ENCODE measurements at regions not wholly inside any gene's neighbourhood (a gene's known extent, or its start where the extent isn't known, plus 50 kb on each side); places are given as distances from the start of the nearest gene placed in this dataset.

DNA sequence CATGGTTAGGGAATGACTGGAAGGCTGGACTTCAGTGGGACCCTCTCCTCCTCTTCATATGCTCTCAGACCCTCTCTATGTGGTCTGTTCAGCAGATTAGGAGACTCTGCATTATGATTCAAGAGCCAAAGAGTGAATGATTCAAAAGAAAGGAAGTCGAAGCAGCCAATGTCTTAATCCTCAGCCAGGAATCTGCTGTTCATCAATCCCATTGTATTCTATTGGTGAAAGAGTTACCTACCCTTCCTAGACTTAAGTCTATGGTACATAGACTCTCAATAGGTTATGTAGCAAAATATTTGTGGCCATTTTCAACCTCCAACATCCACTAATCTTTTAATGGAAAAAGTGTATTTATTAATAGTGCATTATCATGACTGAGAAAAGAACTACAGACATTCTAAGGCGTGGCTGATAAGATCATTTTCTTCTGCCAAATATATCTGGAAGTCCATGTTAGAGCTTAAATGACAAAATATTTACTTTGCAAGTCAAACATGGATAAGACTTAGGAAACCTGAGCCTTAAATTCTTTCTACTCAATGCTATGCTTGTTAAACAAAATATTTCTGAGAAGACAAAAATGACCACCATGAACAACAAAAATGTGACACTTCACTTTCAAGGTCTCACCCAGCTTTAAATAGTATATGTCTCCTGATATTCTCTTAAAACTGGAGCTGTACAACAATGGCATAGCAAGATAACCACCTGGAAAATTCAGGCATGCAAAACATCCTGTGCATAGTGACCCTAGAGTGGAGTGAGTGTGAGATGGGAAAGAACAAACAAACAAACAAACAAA is 1100.6 kb downstream of the GALC start:
- TF ChIP-seq, protein P1, sequence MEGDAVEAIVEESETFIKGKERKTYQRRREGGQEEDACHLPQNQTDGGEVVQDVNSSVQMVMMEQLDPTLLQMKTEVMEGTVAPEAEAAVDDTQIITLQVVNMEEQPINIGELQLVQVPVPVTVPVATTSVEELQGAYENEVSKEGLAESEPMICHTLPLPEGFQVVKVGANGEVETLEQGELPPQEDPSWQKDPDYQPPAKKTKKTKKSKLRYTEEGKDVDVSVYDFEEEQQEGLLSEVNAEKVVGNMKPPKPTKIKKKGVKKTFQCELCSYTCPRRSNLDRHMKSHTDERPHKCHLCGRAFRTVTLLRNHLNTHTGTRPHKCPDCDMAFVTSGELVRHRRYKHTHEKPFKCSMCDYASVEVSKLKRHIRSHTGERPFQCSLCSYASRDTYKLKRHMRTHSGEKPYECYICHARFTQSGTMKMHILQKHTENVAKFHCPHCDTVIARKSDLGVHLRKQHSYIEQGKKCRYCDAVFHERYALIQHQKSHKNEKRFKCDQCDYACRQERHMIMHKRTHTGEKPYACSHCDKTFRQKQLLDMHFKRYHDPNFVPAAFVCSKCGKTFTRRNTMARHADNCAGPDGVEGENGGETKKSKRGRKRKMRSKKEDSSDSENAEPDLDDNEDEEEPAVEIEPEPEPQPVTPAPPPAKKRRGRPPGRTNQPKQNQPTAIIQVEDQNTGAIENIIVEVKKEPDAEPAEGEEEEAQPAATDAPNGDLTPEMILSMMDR (IDR thresholded peaks at IDR 0.05; ENCODE audit: control insufficient read depth, extremely low read depth, insufficient read depth) = no peak
- no peak overlapping the region for H3K4me3 ChIP-seq (ENCODE audit: low read depth, low read length)
- DNase-seq (ENCODE audit: low read depth) = no peak

DNA sequence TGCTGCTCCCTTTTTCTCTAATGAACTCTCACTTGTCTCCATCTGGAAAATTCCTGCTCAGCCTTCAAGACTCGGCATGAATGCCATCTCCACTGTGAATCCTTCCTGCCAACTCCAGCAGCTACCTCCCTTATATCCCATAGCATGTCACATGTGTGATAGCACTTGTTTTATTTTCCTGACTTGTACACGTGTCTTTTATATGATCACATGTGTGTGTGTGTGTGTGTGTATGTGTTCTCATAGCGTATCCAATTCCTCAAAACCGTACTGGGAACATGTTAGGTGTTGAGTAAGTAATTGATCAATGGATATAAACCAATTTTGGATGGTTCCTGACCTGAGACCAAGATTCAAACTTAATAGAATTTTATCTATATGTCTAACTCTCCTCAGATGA is 1107.7 kb downstream of the GALC start:
- no peak for DNase-seq (ENCODE audit: low read depth)
- H3K4me3 ChIP-seq (ENCODE audit: low read depth, low read length) = no peak overlapping the region
- TF ChIP-seq, protein P1 (IDR thresholded peaks at IDR 0.05; ENCODE audit: control insufficient read depth, extremely low read depth, insufficient read depth) = no peak

GRCh38 chr14:86884498-86884897 is 1108.5 kb downstream of the GALC start:
- H3K4me3 ChIP-seq (ENCODE audit: low read depth, low read length) = no peak overlapping the region
- no peak for DNase-seq (ENCODE audit: low read depth)
- TF ChIP-seq, protein P1 (IDR thresholded peaks at IDR 0.05; ENCODE audit: control insufficient read depth, extremely low read depth, insufficient read depth) = no peak

DNA sequence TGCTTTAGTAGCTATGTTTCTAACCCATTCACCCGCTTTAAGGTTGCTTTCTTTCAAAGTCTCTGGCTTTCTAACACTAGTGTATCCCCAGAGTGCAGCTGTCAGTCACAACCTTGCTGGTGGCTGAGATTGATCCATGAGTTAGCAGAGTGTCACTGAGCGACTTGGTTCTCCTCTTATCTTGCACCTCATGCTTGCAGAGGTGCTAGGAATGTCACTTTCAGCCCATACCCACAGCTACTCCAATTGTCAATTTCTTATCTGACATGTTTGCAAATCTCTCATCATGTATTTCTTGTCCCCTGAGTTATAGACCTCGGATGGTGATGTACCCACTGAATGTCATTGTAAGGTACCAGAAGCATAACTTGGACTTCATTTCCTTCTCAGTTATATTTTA is 1110.2 kb downstream of the GALC start:
- no peak for DNase-seq (ENCODE audit: low read depth)
- no peak overlapping the region for H3K4me3 ChIP-seq (ENCODE audit: low read depth, low read length)
- TF ChIP-seq, protein P1 (IDR thresholded peaks at IDR 0.05; ENCODE audit: control insufficient read depth, extremely low read depth, insufficient read depth) = no peak

GRCh38 chr14:86865934-86866333 is 1127.0 kb downstream of the GALC start:
- DNase-seq (ENCODE audit: low read depth) = no peak
- no peak overlapping the region for H3K4me3 ChIP-seq (ENCODE audit: low read depth, low read length)
- TF ChIP-seq, protein P1 (IDR thresholded peaks at IDR 0.05; ENCODE audit: control insufficient read depth, extremely low read depth, insufficient read depth) = no peak

DNA sequence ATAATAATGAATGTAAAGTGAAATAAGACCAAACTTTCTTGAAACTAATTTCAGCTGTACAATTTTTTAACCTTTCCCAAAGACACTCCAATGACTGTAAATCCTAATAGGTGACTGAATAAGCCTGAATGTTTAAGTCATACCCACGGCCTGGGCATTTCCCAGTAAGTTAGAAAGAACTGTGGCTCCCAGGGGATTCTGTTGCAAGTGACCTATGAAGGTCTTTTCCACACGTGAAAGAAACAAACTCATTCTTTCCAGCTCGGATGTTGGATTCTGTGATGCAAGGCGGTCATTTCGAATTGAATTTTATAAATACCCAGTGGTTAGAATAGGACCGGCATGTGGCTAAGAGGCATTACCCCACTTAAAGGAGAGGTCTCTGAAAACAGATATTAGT is 1134.4 kb downstream of the GALC start:
- TF ChIP-seq, protein P1 (IDR thresholded peaks at IDR 0.05; ENCODE audit: control insufficient read depth, extremely low read depth, insufficient read depth) = no peak
- no peak overlapping the region for H3K4me3 ChIP-seq (ENCODE audit: low read depth, low read length)
- DNase-seq (ENCODE audit: low read depth) = no peak

DNA sequence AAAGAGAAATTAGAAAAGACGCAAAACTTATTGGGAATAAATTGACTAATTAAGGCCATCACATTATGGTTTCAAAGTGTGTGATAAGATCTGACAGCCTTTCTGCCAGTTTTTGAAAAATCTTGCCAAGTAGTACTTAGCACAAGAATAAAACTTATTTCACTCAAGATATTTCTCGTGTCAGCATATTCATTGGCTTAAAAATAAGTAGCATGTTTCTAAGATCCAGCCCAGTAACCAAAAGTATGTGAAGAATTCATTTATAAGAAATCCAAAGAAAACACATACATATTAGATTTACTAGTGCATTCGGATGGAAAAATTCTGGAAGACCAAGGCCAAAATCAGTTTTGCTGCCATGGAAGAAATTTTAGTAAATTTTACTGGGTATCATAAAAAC is 1135.0 kb downstream of the GALC start:
- DNase-seq (ENCODE audit: low read depth) = no peak
- no peak overlapping the region for H3K4me3 ChIP-seq (ENCODE audit: low read depth, low read length)
- TF ChIP-seq, protein P1 (IDR thresholded peaks at IDR 0.05; ENCODE audit: control insufficient read depth, extremely low read depth, insufficient read depth) = no peak
